GM12875 (cell line): ENCODE measurements at regions not wholly inside any gene's neighbourhood (a gene's known extent, or its start where the extent isn't known, plus 50 kb on each side); places are given as distances from the start of the nearest gene placed in this dataset.

ENCODE experiments used
- H3K4me3 ChIP-seq: one replicate; pipeline ENCODE4 v1.5.1; 2011; ENCODE audit warnings: low read depth, low read length, control low read depth
- TF ChIP-seq, protein P1 (sequence below): IDR thresholded peaks from 2 replicates; pipeline ENCODE4 v1.5.1; 2011; ENCODE audit warnings: low read depth, mild to moderate bottlenecking, control low read depth, inconsistent platforms, low read length, moderate library complexity, borderline replicate concordance; ENCODE audit not compliant: insufficient read depth

GRCh38 chr12:30874455-30875321 lies 51.9 kb upstream of the TSPAN11 start:
- TF ChIP-seq, protein P1, sequence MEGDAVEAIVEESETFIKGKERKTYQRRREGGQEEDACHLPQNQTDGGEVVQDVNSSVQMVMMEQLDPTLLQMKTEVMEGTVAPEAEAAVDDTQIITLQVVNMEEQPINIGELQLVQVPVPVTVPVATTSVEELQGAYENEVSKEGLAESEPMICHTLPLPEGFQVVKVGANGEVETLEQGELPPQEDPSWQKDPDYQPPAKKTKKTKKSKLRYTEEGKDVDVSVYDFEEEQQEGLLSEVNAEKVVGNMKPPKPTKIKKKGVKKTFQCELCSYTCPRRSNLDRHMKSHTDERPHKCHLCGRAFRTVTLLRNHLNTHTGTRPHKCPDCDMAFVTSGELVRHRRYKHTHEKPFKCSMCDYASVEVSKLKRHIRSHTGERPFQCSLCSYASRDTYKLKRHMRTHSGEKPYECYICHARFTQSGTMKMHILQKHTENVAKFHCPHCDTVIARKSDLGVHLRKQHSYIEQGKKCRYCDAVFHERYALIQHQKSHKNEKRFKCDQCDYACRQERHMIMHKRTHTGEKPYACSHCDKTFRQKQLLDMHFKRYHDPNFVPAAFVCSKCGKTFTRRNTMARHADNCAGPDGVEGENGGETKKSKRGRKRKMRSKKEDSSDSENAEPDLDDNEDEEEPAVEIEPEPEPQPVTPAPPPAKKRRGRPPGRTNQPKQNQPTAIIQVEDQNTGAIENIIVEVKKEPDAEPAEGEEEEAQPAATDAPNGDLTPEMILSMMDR = no peak
- no peak overlapping the region for H3K4me3 ChIP-seq

DNA sequence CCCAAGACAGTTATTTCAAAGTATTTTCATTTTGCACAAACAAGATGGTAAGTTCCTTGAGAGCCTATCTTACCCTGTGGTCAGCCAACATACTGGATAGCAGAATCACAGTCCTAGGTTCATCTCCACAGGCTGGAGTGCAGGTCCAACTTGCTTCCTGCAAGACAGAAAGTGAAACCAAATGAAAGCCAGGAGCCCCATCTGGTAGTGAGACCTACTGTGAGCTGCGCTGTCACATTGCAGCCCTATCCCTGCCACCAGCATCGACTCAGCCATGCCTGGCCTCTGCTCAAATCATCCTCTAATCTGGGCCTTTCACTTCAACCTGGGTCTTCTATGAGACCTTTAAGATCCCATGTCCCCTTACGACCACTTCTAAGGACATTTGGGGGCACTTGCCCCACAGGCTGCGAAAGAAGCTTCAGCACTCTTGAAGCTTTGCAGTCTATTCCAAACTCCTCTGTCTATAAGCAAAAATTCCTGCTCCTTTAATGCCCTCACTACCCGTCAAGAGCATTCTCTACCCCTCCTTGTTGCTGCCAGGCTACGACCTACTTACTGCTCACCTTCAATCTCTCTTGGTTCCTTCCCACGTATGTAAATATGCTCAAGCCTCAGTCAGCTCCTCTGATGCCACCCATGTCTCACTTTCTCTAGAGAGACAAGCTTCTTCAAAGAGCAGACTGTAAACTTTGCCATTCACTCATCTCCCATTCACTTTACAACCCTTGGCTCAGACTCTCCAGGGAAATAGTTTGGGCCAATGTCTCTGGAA lies 55.9 kb upstream of the TSPAN11 start:
- H3K4me3 ChIP-seq = no peak overlapping the region
- TF ChIP-seq, protein P1 = no peak

- H3K4me3 ChIP-seq = no peak overlapping the region
- TF ChIP-seq, protein P1 = no peak
These were observed 59.1 kb upstream of the TSPAN11 start for GRCh38 chr12:30867415-30867814.

DNA sequence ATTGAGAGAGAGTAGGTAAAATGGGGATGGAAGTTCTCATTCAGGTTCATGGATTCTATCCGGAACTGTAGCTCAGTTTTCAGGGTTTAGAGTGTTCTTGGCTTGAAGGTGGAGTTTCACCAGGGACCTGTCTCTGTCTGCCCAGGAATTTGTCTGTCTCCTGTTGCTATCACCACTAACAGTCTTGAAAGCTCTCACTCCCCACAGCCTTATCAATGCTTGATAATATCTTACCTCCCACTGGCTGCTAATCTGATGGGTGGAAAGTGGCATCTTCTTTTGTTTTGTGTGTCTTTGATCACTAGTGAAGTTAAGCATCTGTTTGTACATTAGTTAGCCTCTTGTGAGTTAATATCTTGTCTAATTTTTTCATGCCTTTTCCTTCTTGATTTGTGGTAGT lies 60.3 kb upstream of the TSPAN11 start:
- H3K4me3 ChIP-seq = no peak overlapping the region
- TF ChIP-seq, protein P1 = no peak

- TF ChIP-seq, protein P1 = no peak
These were observed 62.7 kb upstream of the TSPAN11 start for GRCh38 chr12:30863839-30864238.

DNA sequence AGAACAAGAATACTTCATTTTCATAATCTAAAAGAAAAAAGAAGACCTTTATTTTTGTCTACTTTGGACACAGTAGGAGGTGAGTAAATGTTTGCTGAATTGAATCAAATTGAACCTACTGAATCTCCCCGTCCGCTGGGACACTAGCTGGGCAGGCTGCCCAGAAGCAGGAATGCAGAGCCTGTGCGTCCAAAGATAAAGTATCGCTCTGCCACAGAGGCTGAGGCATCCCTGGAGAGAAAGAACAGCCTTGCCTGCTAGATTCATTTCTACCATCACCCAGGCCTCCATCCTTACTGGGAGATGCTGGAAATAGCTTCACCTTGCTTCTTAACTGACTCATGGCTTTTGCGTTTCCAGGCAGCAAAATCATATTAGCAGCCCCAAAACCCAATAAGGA lies 64.1 kb upstream of the TSPAN11 start:
- H3K4me3 ChIP-seq = no peak overlapping the region
- TF ChIP-seq, protein P1 = no peak

More at GRCh38 chr12:30863839-30864238, 62.7 kb upstream of the TSPAN11 start:
- no peak overlapping the region for H3K4me3 ChIP-seq

DNA sequence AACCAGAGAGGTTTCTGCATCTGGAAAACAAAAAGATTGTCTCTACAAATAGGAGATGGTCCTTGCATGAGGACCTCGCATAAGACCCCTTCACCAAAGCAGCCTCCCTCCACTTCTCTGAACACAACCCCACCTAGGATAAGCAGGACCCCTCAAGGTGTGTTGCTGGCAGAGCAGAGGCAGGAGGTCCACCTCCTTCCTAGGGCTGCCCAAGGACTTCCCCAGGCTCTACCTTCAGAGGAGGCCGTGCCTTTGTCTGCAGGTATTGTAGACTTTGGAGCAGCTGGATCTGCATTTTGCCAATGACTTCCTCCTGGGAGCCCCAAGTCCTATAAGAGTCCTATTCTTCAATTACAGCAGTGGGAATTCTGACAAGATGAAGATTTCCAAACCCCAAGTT lies 67.3 kb upstream of the TSPAN11 start:
- TF ChIP-seq, protein P1 = no peak
- no peak overlapping the region for H3K4me3 ChIP-seq
